ENCODE measurements at regions not wholly inside any gene's neighbourhood (a gene's known extent, or its start where the extent isn't known, plus 50 kb on each side); places are given as distances from the start of the nearest gene placed in this dataset.
"Not testable (repeated sequence)": the region's sequence is repeated elsewhere in the genome, so short reads cannot be mapped to it uniquely, and the experiment has no call there.

DNA sequence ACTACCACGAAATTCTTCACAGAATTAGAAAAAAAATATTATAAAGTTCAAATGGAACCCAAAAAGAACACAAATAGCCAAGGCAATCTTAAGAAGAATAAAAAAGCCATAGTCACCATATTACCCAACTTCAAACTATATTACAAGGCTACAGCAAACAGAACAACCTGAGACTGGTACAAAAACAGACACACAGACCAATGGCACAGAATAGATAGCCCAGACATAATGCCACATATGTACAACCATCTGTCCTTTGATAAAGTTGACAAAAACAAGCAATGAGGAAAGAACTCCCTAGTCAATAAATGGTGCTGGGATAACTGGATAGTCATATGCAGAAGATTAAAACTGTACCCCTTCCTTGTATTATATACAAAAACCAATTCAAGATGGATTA lies 808.5 kb upstream of the ZWINT start:
- no peak for DNase-seq (ENCODE audit: low read depth in 2 of 2)

DNA sequence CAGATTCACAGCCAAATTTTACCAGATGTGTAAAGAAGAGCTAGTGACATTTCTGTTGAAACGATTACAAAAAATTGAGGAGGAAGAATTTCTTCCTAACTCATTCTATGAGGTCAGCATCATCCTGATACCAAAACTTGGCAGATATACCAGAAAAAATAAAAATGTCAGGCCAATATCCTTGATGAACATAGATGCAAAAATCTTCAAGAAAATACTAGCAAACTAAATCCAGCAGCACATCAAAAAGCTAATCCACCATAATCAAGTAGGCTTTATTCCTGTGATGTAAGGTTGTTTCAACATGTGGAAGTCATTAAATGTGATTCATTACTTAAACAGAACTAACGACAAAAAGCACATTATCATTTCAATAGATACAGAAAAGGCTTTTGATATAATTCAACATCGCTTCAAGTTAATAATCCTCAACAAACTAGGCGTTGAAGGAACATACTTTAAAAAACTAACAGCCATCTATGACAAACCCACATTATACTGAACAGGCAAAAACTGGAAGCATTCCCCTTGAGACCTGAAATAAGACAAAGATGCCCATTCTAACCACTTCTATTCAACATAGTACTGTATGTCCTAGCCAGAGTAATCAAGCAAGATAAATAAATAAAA lies 807.7 kb upstream of the ZWINT start:
- DNase-seq (ENCODE audit: low read depth in 2 of 2): no peak

DNA sequence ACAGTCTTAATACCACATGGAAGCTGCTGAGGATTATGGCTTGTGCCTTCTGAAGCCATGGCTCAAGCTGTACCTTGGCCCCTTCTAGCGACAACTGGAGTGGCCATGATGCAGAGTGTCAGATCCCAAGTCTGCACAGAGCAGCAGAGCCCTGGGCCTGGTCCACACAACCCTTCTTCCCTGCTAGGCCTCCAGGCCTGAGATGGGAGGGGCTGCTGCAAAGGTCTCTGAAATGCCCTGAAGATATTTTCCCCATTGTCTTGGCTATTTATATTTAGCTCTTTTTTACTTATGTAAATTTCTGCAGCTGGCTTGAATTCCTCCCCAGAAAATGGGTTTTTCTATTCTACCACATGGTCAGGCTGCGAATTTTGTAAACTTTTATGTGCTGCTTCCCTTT lies 804.6 kb upstream of the ZWINT start:
- no peak for DNase-seq (ENCODE audit: low read depth in 2 of 2)

DNA sequence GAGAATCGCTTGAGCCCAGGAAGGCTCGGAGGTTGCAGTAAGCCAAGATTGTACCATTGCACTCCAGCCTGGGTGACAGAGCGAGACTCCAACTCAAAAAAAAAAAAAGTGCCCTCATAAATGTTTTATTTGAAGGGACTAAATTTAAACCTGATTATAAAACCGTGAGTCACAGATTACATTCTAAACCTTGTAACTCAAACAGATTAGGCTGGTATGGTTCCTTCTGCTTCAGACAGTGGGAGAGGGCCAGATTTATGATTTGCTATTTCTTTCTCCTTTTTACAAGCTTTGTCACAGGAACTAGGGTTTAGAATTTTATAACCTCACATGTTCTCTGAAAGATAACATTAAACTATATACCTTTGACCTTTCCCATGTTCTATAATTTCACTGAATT lies 801.2 kb upstream of the ZWINT start:
- DNase-seq (ENCODE audit: low read depth in 2 of 2): no peak

DNA sequence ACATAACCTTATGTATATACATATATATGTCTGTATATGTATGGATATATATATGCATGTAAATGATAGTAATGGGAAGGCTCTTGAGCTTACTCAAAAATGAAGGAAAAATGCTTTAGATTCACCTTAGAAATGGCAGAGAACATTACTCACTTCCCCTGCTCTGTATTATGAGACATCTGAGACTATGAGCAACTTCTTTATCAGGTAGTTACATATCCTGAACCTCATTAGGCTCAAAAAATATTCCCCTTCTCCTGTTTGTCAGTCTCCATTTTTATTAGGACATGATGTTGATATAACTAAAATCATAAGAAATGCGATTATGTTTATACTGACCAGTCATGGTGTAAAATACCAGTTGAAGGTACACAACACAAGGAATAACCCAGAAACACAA lies 800.1 kb upstream of the ZWINT start:
- DNase-seq (ENCODE audit: low read depth in 2 of 2): no peak

DNA sequence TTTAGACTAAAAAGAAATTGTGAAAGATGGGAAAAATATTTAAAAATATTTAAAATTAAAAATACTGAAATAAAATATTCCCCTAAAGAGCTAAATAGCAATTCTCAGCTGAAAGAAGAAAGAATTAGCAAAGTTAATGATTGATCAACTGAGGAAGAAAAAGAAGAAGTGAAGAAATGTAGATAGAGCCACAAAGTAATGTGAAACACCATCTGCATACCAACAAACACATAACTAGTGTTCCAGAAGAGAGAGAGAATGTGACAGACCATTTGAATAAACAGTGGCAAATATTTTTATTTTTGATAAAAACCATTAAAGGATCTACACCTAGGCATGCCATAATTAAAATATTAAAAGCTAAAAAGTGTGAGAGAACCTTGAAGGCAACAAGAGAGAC lies 784.5 kb upstream of the ZWINT start:
- DNase-seq (ENCODE audit: low read depth in 2 of 2): no peak

DNA sequence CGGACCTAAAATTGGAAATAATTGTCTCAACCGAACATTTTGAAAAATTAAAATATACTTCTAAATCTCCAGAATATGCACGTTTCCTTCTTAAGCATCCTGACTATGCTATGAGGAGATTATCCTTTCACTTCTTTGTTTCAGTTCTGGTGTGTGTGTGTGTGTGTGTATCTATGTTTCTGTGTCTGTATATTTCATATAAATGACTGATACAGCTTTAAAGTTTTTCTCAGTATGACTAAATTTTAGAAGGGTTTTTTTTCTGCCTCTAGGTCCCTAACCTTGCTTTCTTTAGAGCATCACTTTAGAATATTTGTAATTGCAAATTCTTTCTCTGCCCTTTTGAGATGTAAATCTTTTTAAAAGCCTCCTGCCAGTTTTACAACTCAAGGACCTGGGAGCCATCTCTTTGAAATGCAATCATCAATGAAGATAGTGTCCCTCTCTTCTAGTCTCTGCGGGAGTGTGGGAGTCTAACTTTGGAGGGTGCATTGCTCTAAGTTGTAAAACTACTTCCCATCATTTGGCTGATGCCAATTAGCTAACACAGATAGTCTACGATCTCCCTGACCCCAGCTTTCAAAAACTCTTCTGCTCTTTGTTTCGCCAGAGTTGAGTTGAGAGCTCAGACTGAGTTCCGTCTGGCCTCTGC lies 782.0 kb upstream of the ZWINT start:
- no peak for DNase-seq (ENCODE audit: low read depth in 2 of 2)

DNA sequence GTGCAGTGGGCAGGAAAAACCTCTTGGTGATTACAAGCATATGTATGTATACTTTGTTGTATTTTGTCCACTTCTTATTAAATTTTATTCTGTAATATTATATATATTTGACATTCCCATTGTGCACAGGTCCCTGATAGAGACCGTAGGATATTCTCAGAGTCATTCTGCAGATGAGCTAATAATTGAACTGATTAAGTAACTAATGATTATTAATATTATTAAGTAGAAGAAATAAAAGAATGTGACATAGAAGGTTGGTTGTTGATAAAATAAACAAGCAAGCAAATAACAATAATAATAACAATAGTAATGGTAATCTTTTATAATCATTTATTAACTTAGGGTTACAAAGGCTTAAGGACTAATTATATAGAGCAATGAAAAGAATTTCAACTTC lies 780.6 kb upstream of the ZWINT start:
- DNase-seq (ENCODE audit: low read depth in 2 of 2): no peak

DNA sequence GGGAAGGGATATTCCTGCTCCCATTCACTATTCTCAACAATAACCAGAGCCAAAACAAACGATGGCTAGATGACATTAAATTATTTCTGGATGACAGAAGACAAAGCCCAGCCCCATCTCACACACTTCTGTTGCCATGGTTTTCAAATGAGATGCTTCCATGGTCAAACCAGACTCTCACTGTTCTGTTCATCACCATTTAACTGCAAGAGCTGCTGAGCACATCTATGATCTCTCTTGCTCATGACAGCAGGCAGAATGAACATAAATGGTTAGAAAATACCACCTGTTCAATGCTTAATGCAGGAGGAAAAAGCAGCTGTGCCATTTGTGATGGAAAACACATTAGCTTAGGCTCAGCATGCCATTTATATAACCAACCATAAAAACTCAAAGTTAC lies 758.6 kb upstream of the ZWINT start:
- no peak for DNase-seq (ENCODE audit: low read depth in 2 of 2)

DNA sequence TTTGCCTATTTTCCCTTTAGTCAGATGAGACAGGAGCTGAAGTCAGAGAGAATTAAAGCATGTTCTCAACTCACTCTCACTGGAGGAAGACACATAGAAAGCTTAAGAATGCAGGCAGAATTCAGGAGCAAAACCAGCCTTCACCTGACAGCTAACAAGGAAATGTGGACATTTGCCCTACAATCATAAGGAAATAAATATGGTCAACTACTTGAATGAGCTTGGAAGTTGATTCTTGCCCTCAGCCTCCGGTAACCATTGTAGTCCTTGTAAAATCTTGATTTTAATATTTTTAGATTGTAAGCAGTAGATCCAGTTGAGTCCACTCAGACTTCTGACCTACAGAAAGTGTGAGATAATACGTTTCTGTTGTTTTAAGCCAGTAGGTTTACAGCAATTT lies 752.5 kb upstream of the ZWINT start:
- no peak for DNase-seq (ENCODE audit: low read depth in 2 of 2)

DNA sequence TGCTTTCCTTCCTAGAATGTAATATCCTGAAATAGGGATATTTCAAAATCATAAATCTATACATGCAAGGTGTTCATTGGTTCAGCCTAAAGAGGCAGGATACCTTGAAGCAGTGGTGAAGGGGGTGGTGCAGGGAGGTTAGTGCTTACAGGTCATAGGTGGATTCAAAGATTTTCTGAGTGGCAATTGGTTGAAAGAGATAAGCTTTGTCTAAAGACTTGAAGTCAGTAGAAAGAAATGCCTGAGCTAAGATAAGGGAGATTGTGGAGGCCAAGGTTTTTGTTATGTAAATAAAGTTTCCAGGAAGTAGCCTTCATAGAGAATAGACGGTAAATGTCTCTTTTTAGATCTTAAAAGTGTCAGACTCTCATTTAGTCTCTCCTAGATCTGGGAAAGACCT lies 741.2 kb upstream of the ZWINT start:
- no peak for DNase-seq (ENCODE audit: low read depth in 2 of 2)

DNA sequence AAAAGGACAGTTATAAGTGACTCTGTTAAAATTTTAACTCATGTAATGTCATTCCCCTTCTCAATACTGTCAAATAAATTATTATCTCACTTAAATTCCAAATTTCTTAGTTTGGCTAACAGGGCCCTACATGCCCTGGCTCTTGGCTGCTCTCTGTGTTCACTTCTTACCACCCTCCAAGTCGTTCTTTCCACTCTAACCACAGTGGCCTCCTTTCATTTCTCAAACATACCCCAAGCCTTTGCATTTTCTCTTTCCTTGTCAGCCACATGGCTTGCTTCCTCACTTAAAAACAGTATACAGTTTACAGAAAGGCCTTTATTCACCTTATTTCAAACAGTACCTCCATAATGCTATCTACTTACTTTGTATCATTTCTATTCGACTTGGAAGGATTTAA lies 737.1 kb upstream of the ZWINT start:
- no peak for DNase-seq (ENCODE audit: low read depth in 2 of 2)

DNA sequence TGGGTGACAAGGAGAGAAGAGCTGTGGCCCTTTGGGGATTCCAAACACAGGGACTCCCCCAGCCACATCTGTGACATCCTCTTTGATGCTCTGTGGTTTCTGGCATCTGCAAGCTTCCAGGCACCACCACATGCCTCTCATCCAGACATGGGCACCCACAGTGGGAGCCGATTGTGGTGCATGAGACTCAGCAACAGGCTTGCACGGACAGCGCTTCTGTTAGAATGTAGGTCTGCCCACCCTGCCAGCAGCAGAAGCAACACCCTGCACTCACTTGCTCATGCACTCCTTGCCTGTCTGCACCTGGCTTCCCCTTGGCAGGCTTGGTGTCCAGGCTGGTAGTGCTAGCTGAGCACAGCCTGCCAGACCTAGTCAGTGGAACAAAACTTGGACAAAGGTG lies 735.0 kb upstream of the ZWINT start:
- DNase-seq (ENCODE audit: low read depth in 2 of 2): no peak

DNA sequence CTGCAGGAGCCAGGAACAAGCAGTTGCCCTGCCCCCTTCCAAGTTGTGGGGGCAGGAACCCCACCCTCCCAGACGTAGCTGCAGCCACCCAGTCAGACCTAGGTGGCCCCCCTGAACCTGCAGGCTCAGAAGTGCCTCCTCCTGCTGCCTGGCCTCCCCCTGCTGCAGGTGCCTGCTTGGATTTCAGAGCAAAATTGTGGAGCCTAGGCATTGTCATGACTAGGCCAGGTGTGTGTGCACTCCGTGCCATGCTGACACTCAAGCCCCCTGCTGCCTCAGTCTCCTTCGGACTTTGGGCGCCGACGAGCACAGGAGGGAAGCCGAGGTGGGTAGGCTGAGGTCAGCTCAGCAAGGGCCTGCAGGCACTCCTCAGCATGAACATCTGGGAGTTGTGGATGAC lies 733.9 kb upstream of the ZWINT start:
- DNase-seq (ENCODE audit: low read depth in 2 of 2): no peak

DNA sequence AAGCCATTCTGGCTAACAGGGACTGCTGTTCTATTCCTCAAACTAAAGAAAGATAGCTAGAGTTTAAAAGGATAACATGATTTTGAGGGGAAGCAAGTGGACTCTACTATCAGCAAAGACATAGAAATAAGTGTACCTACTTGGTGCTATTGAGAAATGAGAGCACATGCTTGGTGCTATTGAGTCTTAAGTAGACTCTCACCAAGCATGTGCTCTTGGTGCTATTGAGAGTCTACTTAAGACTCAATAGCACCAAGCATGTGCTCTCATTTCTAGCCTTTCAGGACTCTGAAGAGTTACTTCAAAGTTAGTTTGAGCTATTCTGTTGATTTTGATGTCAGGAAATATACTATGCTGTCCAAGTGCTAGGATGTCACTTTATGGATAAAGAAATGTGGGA lies 733.0 kb upstream of the ZWINT start:
- DNase-seq (ENCODE audit: low read depth in 2 of 2): no peak

DNA sequence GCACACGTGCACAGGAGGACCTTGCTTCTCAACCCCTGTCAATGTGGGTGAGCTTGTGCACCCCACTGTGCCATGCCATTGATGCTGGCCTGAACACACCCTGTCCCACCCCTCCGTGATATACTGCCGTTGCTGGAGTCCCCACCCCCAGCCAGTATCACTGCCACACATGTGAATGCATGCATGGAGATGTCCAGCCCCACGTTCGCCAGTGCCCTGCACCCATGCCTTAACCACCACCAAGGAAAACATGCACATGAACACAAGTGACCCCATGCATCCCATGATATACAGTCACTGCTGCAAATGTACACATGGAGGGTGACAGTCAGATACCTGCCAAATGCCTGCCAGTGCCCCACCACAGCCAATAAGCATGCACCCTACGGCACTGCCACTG lies 692.5 kb upstream of the ZWINT start:
- DNase-seq (ENCODE audit: low read depth in 2 of 2): no peak

DNA sequence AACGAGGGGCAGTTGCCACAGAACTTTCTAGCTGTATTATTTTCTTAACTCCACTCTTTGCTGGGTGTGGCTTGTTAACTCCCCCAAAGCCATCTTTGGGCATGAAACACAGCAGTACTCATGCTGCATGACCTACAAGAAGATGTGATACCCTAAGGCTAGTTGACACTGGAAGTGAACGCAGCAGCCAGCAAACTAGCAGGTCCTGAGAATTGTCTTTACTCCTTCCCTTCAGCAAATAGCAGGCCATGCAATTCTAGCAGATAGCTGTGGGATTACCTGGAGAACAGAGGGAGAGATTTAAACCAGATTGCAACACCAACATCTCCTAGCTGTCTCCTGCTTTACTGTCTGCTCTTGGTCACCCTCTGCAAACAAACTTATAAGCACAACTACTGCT lies 688.0 kb upstream of the ZWINT start:
- DNase-seq (ENCODE audit: low read depth in 2 of 2): no peak

DNA sequence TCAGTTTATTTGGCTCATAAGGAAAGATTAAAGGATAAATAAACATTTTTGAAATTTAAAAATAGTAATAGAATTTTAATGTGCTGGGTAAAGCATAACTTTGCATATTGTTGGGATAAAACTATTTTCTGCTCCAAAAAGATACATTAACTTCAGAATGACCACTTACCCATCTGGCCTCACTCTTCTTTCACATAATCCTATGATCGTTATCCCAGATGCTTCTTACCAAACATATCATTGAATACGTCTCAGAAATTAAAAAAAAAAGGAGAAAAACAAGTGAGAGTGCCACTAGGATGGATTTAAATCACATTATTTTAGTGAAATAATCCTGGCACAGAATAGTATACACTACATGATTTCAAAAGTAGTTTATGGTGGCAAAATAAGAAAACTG lies 677.5 kb upstream of the ZWINT start:
- no peak for DNase-seq (ENCODE audit: low read depth in 2 of 2)

DNA sequence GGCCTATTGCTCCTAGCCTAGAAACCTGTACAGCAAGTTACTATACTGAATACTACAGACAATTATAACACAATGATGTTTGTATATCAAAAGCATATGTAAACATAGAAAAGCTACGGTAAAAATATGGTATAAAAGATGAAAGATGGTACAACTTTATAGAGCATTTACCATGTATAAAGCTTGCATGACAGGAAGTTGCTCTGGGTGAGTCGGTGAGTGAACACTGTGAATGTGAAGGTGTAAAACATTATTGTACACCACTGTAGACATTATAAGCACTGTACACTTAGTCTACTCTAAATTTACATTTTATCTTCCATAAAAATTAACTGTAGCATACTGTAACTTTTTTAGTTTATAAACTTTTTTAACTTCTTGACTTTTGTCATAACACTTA lies 674.3 kb upstream of the ZWINT start:
- DNase-seq (ENCODE audit: low read depth in 2 of 2): no peak

DNA sequence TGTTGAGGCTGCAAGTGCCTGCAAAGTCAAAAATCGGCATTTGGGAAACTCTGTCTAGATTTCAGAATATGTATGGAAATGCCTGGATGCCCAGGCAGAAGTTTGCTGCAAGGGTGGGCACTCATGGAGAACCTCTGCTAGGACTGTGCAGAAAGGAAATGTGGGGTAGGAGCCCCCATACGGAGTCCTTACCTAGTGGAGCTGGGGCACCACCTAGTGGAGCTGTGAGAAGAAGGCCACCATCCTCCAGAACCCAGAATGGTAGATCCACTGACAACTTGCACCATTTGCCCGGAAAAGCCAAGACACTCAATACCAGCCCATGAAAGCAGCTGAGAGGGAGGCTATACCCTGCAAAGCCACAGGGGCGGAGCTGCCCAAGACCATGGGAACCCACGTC lies 671.2 kb upstream of the ZWINT start:
- not testable (repeated sequence) for DNase-seq (ENCODE audit: low read depth in 2 of 2)

DNA sequence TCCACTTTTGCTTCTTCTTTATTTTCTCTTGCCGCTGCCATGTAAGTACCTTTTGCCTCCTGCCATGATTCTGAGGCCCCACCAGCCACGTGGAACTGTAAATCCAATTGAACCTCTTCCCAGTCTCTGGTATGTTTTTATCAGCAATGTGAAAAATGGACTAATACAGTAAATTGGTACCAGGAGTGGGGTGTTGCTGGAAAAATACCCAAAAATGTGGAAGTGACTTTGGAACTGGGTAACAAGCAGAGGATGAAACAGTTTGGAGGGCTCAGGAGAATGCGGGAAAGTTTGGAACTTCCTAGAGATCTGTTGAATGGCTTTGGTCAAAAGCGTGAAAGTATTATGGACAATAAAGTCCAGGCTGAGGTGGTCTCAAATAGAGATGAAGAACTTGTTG lies 670.3 kb upstream of the ZWINT start:
- no peak for DNase-seq (ENCODE audit: low read depth in 2 of 2)

DNA sequence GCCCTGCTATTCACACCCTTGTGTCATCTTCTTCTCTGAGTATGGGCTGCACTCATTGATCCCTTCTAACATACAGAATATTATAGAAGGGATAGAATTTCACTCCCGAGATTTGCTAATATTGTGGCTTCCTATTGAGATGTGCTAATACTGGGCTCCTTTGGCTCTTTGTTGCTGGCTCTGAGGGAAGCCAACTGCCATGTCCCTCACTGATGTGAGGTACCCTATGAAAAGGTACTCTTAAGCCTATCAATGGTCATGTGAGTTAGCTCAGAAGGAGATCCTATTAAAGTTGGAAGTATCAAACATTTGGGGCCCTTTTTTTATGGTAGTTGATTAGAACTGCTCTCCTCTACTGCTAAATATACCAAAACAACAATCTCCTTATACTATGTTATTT lies 665.2 kb upstream of the ZWINT start:
- DNase-seq (ENCODE audit: low read depth in 2 of 2): no peak

DNA sequence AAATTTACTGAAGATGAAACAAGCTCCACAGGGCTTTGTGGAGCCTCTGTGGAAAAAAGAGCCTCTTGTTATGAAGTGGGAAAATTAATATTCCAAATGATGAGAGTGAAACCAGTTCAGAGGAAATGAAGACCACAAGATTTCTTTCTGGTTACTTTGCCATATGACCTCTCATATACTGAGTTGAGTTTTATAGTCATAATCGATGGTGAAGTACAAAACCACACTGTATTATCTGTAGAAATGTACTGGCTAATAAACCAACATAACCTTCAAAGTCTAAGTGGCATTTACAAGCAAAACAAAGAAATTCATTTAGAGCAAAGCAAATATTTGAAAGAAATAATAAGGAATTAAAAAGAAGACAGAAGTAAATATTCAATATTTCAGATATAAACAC lies 662.6 kb upstream of the ZWINT start:
- DNase-seq (ENCODE audit: low read depth in 2 of 2): no peak

DNA sequence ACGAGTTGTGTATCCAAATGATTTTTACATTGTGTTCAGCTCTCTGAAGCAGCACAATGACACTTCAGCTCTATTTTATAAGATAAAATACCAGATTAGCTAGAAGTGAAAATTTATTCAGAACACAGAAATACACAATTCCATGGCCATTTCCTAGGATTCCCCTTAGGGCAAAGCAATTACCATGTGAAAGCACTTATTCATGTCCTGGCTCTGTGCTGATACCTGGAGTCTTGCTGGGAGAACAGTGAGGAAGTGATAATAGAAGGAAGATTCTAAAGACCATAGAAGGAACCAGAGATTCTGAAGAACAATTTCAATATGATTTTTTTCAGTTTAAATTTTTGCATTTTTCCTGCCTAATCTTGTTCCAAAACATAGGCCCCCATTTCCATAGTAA lies 657.4 kb upstream of the ZWINT start:
- no peak for DNase-seq (ENCODE audit: low read depth in 2 of 2)
